DMS53 (cell line): ENCODE measurements at regions not wholly inside any gene's neighbourhood (a gene's known extent, or its start where the extent isn't known, plus 50 kb on each side); places are given as distances from the start of the nearest gene placed in this dataset.

Experiments used
- DNase-seq: peaks from one replicate; lab custom pipeline; 2025; lab: John Stamatoyannopoulos, UW

GRCh38 chr9:106657926-106658325 is 205.0 kb upstream of the ZNF462 start:
- DNase-seq, result no peak

- DNase-seq, result no peak
Measured at GRCh38 chr9:106668534-106668933, 194.4 kb upstream of the ZNF462 start.

- no peak for DNase-seq
Measured at GRCh38 chr9:106669835-106670234, 193.1 kb upstream of the ZNF462 start.

GRCh38 chr9:106670418-106670817 is 192.5 kb upstream of the ZNF462 start:
- no peak for DNase-seq

GRCh38 chr9:106675780-106676179 is 187.2 kb upstream of the ZNF462 start:
- peak; percentile 12 for DNase-seq

- DNase-seq, result no peak
Measured at GRCh38 chr9:106677374-106677773, 185.6 kb upstream of the ZNF462 start.

GRCh38 chr9:106677830-106678229 is 185.1 kb upstream of the ZNF462 start:
- no peak for DNase-seq

GRCh38 chr9:106678273-106678672 is 184.7 kb upstream of the ZNF462 start:
- DNase-seq, result no peak

GRCh38 chr9:106682420-106682819 is 180.5 kb upstream of the ZNF462 start:
- DNase-seq, result no peak

GRCh38 chr9:106683454-106683853 is 179.5 kb upstream of the ZNF462 start:
- DNase-seq, result no peak

- DNase-seq, result no peak
Measured at GRCh38 chr9:106684940-106685695, 177.8 kb upstream of the ZNF462 start.

- DNase-seq, result no peak
Measured at GRCh38 chr9:106689089-106689488, 173.9 kb upstream of the ZNF462 start.

- no peak for DNase-seq
Measured at GRCh38 chr9:106691627-106692026, 171.3 kb upstream of the ZNF462 start.

GRCh38 chr9:106693558-106693957 is 169.4 kb upstream of the ZNF462 start:
- DNase-seq, result no peak

GRCh38 chr9:106696804-106697203 is 166.2 kb upstream of the ZNF462 start:
- no peak for DNase-seq

GRCh38 chr9:106697390-106697749 is 165.6 kb upstream of the ZNF462 start:
- peak; percentile 29 for DNase-seq

- DNase-seq, result peak; percentile 80
Measured at GRCh38 chr9:106697750-106698502, 165.0 kb upstream of the ZNF462 start.

- peak; percentile 27 for DNase-seq
Measured at GRCh38 chr9:106700676-106701075, 162.3 kb upstream of the ZNF462 start.

- no peak for DNase-seq
Measured at GRCh38 chr9:106701611-106702010, 161.4 kb upstream of the ZNF462 start.

GRCh38 chr9:106704056-106704615 is 158.8 kb upstream of the ZNF462 start:
- DNase-seq, result no peak

- DNase-seq, result no peak
Measured at GRCh38 chr9:106707291-106707690, 155.7 kb upstream of the ZNF462 start.

- DNase-seq, result no peak
Measured at GRCh38 chr9:106707738-106708474, 155.1 kb upstream of the ZNF462 start.
